IMR-90 (cell line): ENCODE measurements at regions not wholly inside any gene's neighbourhood (a gene's known extent, or its start where the extent isn't known, plus 50 kb on each side); places are given as distances from the start of the nearest gene placed in this dataset.
"Not testable (repeated sequence)": the region's sequence is repeated elsewhere in the genome, so short reads cannot be mapped to it uniquely, and the experiment has no call there.

Source experiments
- BHLHE40 ChIP-seq: fragments of 150-350 bp; IDR thresholded peaks from 2 replicates; pipeline ENCODE4 v1.6.1; 2016; ENCODE audit warnings: mild to moderate bottlenecking, low read depth, low read length
- CEBPB ChIP-seq: IDR thresholded peaks from 2 replicates; pipeline ENCODE4 v1.6.1; 2012; ENCODE audit warnings: low read depth, low read length, improper control_type of control experiment
- CTCF ChIP-seq: conservative IDR thresholded peaks from 2 replicates; pipeline ENCODE4 v1.5.1; 2012; ENCODE audit warnings: mild to moderate bottlenecking, low read depth, low read length, improper control_type of control experiment
- ELK1 ChIP-seq: fragments of 150-350 bp; IDR thresholded peaks from 2 replicates; pipeline ENCODE4 v1.6.1; 2016; ENCODE audit warnings: low read depth, mild to moderate bottlenecking, low read length, moderate library complexity, borderline replicate concordance
- FOS ChIP-seq: fragments of 150-350 bp; IDR thresholded peaks from 2 replicates; pipeline ENCODE4 v1.6.1; 2016; ENCODE audit warnings: low read depth, low read length
- MAZ ChIP-seq: IDR thresholded peaks from 2 replicates; pipeline ENCODE4 v1.6.1; 2012; ENCODE audit warnings: low read depth, mild to moderate bottlenecking, low read length, improper control_type of control experiment, moderate library complexity, borderline replicate concordance
- MXI1 ChIP-seq: IDR thresholded peaks from 2 replicates; pipeline ENCODE4 v1.6.1; 2012; ENCODE audit warnings: low read depth, mild to moderate bottlenecking, low read length, moderate library complexity, borderline replicate concordance
- POLR2A ChIP-seq: IDR thresholded peaks from 2 replicates; pipeline ENCODE4 v1.6.1; 2012; ENCODE audit warnings: mild to moderate bottlenecking, low read depth, low read length
- RAD21 ChIP-seq: IDR thresholded peaks from 2 replicates; pipeline ENCODE4 v1.6.1; 2012; ENCODE audit warnings: low read length, improper control_type of control experiment
- RFX5 ChIP-seq: IDR thresholded peaks from 2 replicates; pipeline ENCODE4 v1.8.0; 2012; ENCODE audit warnings: low read depth, mild to moderate bottlenecking, low read length, moderate library complexity
- SMC3 ChIP-seq: fragments of 150-350 bp; IDR thresholded peaks from 2 replicates; pipeline ENCODE4 v1.6.1; 2016; ENCODE audit warnings: low read depth, mild to moderate bottlenecking, antibody characterized with exemption, low read length, moderate library complexity
- USF2 ChIP-seq: fragments of 150-350 bp; IDR thresholded peaks from 2 replicates; pipeline ENCODE4 v1.6.1; 2017; ENCODE audit warnings: mild to moderate bottlenecking, antibody characterized with exemption, low read length, low read depth

GRCh38 chr16:86078711-86079110 lies 179.7 kb downstream of the IRF8 start:
- TF ChIP-seq FOS, CTCF, ELK1, POLR2A, CEBPB, MAZ, USF2, MXI1, SMC3, RFX5, BHLHE40, RAD21: not testable (repeated sequence)
